D721Med (cell line): ENCODE measurements at regions not wholly inside any gene's neighbourhood (a gene's known extent, or its start where the extent isn't known, plus 50 kb on each side); places are given as distances from the start of the nearest gene placed in this dataset.

Source experiments
- DNase-seq: peaks from one replicate; pipeline ENCODE4 v3.0.0; 2011; ENCODE audit warnings: low spot score; ENCODE audit not compliant: insufficient read length
- FAIRE-seq: peaks from 2 replicates; lab custom pipeline; 2011; peaks lifted over from hg19 to GRCh38; lab: Jason Lieb, UNC
- CTCF ChIP-seq: IDR thresholded peaks from 2 replicates; pipeline ENCODE4 v1.5.1; 2012; ENCODE audit warnings: mild to moderate bottlenecking, control low read depth; ENCODE audit not compliant: insufficient read depth; ENCODE audit errors: missing control alignments

- FAIRE-seq = no peak
- no peak for TF ChIP-seq CTCF
- no peak for DNase-seq
Measured at GRCh38 chr4:24252121-24252520, 332.2 kb downstream of the DHX15 start.

GRCh38 chr4:24251589-24251988 is 332.8 kb downstream of the DHX15 start:
- DNase-seq (no peak), FAIRE-seq (no peak)
- no peak for TF ChIP-seq CTCF

GRCh38 chr4:24249972-24250371 is 334.4 kb downstream of the DHX15 start:
- DNase-seq (no peak), FAIRE-seq (no peak)
- no peak for TF ChIP-seq CTCF

GRCh38 chr4:24248674-24249630 is 335.4 kb downstream of the DHX15 start:
- FAIRE-seq = no peak

GRCh38 chr4:24245491-24245820 is 338.9 kb downstream of the DHX15 start:
- FAIRE-seq = no peak
- TF ChIP-seq CTCF = no peak

More at GRCh38 chr4:24248674-24249630, 335.4 kb downstream of the DHX15 start:
- no peak for TF ChIP-seq CTCF
- no peak for DNase-seq

GRCh38 chr4:24244663-24245490 is 339.5 kb downstream of the DHX15 start:
- no peak for TF ChIP-seq CTCF
- FAIRE-seq (no peak), DNase-seq (no peak)

More at GRCh38 chr4:24245491-24245820, 338.9 kb downstream of the DHX15 start:
- no peak for DNase-seq
